ENCODE measurements at regions not wholly inside any gene's neighbourhood (a gene's known extent, or its start where the extent isn't known, plus 50 kb on each side); places are given as distances from the start of the nearest gene placed in this dataset.

- TF ChIP-seq CTCF (IDR thresholded peaks at IDR 0.05; ENCODE audit: poor library complexity, severe bottlenecking) (no peak), POLR2AphosphoS5 (IDR thresholded peaks at IDR 0.05) (no peak), TAF1 (IDR thresholded peaks at IDR 0.05; ENCODE audit: low read depth) (no peak)
These were observed 73.1 kb downstream of the SPRY1 start for GRCh38 chr4:123469696-123470095.

Measured in neural cell (in vitro differentiated cells).